Heart left ventricle (tissue), 16 donors: ENCODE measurements at regions not wholly inside any gene's neighbourhood (a gene's known extent, or its start where the extent isn't known, plus 50 kb on each side); places are given as distances from the start of the nearest gene placed in this dataset.

Experiments
- ATAC-seq, 4 donors: fragments of 200-7000 bp; cut with Tn5 transposase; one replicate each; pipeline ENCODE4 v1.9.1; 2020 to 2022; ENCODE audit warnings: moderate library complexity in 4 of 4, mild to moderate bottlenecking in 3 of 4, moderate number of reproducible peaks in 1 of 4
- DNase-seq, 5 donors: peaks; one replicate each; pipeline ENCODE4 v3.0.0-alpha.2; 2020
- H3K27ac ChIP-seq, 12 donors: fragments of 200-600 bp; sonication (generic) in 4 of 12; one replicate each; pipeline versions ENCODE4 v1.5.0 to v1.8.0; 2016 to 2022; ENCODE audit warnings: mild to moderate bottlenecking in 2 of 12
- H3K27me3 ChIP-seq, 9 donors: fragments of 200-600 bp; sonication (generic) in 2 of 9; one replicate each; pipeline versions ENCODE4 v1.5.1 to v1.8.0; 2016 to 2022; ENCODE audit warnings: mild to moderate bottlenecking in 3 of 9
- H3K36me3 ChIP-seq, 9 donors: fragments of 200-600 bp; sonication (generic) in 2 of 9; one replicate each; pipeline versions ENCODE4 v1.5.0 to v1.8.0; 2018 to 2022; ENCODE audit warnings: mild to moderate bottlenecking in 2 of 9
- H3K4me1 ChIP-seq, 12 donors: fragments of 200-600 bp; sonication (generic) in 4 of 12; one replicate each; pipeline versions ENCODE4 v1.5.0 to v1.8.0; 2016 to 2022; ENCODE audit warnings: mild to moderate bottlenecking in 3 of 12
- H3K4me3 ChIP-seq, 12 donors: fragments of 200-600 bp; sonication (generic) in 4 of 12; one replicate each; pipeline versions ENCODE4 v1.5.0 to v1.8.0; 2017 to 2022; ENCODE audit warnings: mild to moderate bottlenecking in 9 of 12, moderate library complexity in 4 of 12
- H3K9me3 ChIP-seq, 12 donors: fragments of 200-600 bp; sonication (generic) in 4 of 12; one replicate each; pipeline versions ENCODE4 v1.5.0 to v1.8.0; 2016 to 2022; ENCODE audit warnings: mild to moderate bottlenecking in 1 of 12
- POLR2A ChIP-seq, 2 donors: fragments of 450-650 bp; IDR thresholded peaks; one replicate each; pipeline ENCODE4 v1.6.1; 2017; ENCODE audit warnings: antibody characterized with exemption in 2 of 2, mild to moderate bottlenecking in 2 of 2, moderate library complexity in 2 of 2
- WGBS, 4 donors: extraction: QIAGEN DNeasy Blood & Tissue Kit in 2 of 4; methylation state at CpG; one replicate each; pipeline versions ENCODE4 v1.1.5 to v1.1.7; 2013 to 2018; 5-methylcytosine and 5-hydroxymethylcytosine counted together
- intact Hi-C, 10 donors: fragments of 100-400 bp; cut with DNase I; formaldehyde crosslinking; loops; one replicate each; pipeline versions ENCODE4 v1.11.1 to v1.14.2; 2022
- TF ChIP-seq, protein P1 (sequence below), 12 donors: fragments of 200-600 bp; sonication (generic) in 4 of 12; IDR thresholded peaks; one replicate each; pipeline versions ENCODE4 v1.5.0 to v1.8.0; 2018 to 2022; ENCODE audit warnings: antibody characterized with exemption in 12 of 12, mild to moderate bottlenecking in 5 of 12
- donor health status: ischemic (EF 13 %, LVEDD 7.1; RV severe dilation, severe dysfunction).
- donor health status: healthy with polysubstance abuse.
- donor health status: DM: no; HTN: yes; CAD: no.
- donor health status: DM: no; HTN: no; CAD: no.
- donor health status: ischemic (EF 25% LVEDD 6.9; RV normal size, moderate dysfunction).
- donor health status: ischemic (EF 25% LVEDD 5.7; RV mildly dilated, moderate dysfunction).
- donor health status: healthy.
- donor health status: DM: yes; HTN: yes; CAD: no.
- donor health status: ischemic (EF 35%, LVEDD 5.7; RV mildly dilated, moderate dysfunction).
- donor health status: nonischemic (EF 11% LVEDD 7.7; RV severe dilation, severe dysfunction).
- donor health status: DM: yes; HTN: yes; CAD: no.
- donor health status: PGD.
- donor health status: ischemic (EF 29% LVEDD 5.4; RV normal size, mild dysfunction).
- donor health status: nonischemic (EF 23%, LVEDD 6.1; RV moderate dilation, normal function).

DNA sequence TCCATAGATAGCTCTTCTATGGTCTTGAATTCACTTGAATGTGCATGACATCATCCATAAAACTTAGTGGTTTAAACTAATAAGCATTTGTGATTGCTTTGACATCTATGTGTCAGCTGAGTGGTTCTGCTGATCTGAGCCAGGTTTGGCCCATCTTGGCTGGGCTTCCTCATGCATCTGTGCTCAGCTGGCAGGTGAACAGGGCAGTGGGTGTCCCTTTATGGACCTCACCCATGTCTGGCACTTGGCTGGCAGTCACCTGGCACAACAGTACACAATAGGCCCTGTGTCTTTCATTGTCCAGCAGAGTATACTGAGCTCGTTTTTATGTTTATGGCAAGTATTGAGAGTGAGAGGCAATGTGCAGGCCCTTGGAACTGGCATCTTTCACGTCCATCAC is 73.7 kb upstream of the CNTN6 start:
- intact Hi-C loops, result no loop called here
- no peak for ATAC-seq

DNA sequence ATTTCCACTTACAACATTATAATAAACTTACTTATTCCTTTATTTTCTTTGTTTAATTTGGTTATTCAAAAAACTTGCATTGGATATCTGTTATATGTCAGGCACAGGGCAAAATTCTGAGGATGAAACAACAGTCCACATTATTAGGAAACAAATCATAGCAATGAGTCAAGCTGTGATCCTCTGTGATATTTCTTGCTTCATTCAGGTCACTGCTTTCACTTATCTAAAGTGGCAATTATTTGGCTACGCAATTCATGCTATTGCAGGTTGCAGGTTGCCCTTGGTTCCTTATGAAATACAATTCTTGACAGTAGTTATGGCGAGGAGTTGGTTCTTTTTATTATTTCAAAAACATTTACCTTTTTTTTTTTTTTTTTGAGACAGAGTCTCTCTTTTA is 66.4 kb upstream of the CNTN6 start:
- WGBS, 4 donors, result 71 to 84% (median 75%) methylated on average over 2 of the region's 2 CpGs
- no peak overlapping the region for H3K27ac ChIP-seq
- no peaks in the 10 kb centered on the region for H3K27me3 ChIP-seq
- no peak overlapping the region for H3K4me3 ChIP-seq
- intact Hi-C loops, result no loop called here
- DNase-seq (no peak), ATAC-seq (no peak)
- no peak for TF ChIP-seq POLR2A (IDR thresholded peaks at IDR 0.05)
- TF ChIP-seq, protein P1, sequence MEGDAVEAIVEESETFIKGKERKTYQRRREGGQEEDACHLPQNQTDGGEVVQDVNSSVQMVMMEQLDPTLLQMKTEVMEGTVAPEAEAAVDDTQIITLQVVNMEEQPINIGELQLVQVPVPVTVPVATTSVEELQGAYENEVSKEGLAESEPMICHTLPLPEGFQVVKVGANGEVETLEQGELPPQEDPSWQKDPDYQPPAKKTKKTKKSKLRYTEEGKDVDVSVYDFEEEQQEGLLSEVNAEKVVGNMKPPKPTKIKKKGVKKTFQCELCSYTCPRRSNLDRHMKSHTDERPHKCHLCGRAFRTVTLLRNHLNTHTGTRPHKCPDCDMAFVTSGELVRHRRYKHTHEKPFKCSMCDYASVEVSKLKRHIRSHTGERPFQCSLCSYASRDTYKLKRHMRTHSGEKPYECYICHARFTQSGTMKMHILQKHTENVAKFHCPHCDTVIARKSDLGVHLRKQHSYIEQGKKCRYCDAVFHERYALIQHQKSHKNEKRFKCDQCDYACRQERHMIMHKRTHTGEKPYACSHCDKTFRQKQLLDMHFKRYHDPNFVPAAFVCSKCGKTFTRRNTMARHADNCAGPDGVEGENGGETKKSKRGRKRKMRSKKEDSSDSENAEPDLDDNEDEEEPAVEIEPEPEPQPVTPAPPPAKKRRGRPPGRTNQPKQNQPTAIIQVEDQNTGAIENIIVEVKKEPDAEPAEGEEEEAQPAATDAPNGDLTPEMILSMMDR (IDR thresholded peaks at IDR 0.05), result no peak
- no peaks in the 10 kb centered on the region for H3K36me3 ChIP-seq
- peaks cover 0 to 5% (median 0%) of the 10 kb centered on the region in 12 donors for H3K9me3 ChIP-seq
- H3K4me1 ChIP-seq, result no peaks in the 10 kb centered on the region

More for the DNA sequence above, 73.7 kb upstream of the CNTN6 start:
- TF ChIP-seq POLR2A (IDR thresholded peaks at IDR 0.05), result no peak
- TF ChIP-seq, protein P1 (IDR thresholded peaks at IDR 0.05), result no peak
- H3K27me3 ChIP-seq, result no peaks in the 10 kb centered on the region
- H3K9me3 ChIP-seq, result no peaks in the 10 kb centered on the region
- no peaks in the 10 kb centered on the region for H3K4me1 ChIP-seq
- WGBS, 4 donors, result 51 to 56% (median 53%) methylated on average over 2 of the region's 2 CpGs
- no peaks in the 10 kb centered on the region for H3K36me3 ChIP-seq
- DNase-seq, result no peak
- no peak overlapping the region for H3K4me3 ChIP-seq
- no peak overlapping the region for H3K27ac ChIP-seq

DNA sequence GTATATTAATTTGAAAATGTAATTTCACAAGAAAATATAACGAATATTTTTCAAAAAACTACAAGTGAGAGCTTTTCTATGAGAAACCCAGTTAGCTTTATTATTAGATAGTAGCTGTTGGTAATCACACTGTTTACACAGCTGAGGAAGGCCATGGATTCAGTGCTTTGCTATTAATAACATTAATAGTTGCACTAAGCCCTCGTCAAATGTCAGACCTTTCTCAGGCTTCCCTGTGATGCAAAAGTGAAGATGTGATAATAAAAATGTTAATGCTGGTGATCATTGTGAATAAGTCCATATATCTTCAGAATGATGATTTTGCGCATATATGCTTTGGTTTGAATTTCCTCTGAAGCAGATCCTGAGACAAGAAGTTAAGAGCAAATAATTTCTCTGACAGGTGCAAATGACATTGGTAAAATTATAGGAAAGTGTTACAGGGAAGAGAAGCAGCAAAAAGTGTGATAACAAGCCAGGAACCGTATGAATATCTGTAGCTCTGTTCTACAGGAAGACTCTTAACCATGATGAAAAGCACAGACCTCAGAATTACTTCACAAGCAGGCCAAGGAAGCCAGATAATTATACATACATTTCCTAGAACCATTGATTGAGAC is 56.5 kb upstream of the CNTN6 start:
- 42 to 58% (median 52%) methylated on average over 4 of the region's 4 CpGs for WGBS, 4 donors
- H3K4me1 ChIP-seq, result no peaks in the 10 kb centered on the region
- H3K27ac ChIP-seq, result no peak overlapping the region
- TF ChIP-seq POLR2A (IDR thresholded peaks at IDR 0.05), result no peak
- TF ChIP-seq, protein P1 (IDR thresholded peaks at IDR 0.05), result no peak
- intact Hi-C loops, result no loop called here
- no peaks in the 10 kb centered on the region for H3K27me3 ChIP-seq
- H3K9me3 ChIP-seq, result peaks cover 0 to 28% (median 6%) of the 10 kb centered on the region in 12 donors
- no peak overlapping the region for H3K4me3 ChIP-seq
- no peak for DNase-seq
- ATAC-seq, result no peak
- no peaks in the 10 kb centered on the region for H3K36me3 ChIP-seq

DNA sequence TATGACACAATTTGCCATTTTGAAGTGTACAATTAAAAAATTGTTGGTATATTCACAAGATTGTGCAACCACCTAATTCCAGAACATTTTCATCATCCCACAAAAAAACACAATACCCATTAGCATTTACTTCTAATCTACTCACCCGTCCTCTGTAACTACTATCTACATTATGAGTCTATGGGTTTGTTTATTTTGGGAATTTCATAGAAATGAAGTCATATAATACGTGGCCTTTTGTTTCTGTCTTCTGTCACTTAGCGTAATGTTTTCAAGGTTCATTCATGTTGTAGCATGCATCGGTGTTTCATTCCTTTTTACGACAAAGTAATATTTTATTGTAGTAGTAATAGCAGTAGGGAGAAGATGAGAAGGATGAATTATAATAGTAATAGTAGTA is 55.2 kb upstream of the CNTN6 start:
- no peaks in the 10 kb centered on the region for H3K27me3 ChIP-seq
- H3K36me3 ChIP-seq, result no peaks in the 10 kb centered on the region
- H3K4me1 ChIP-seq, result no peaks in the 10 kb centered on the region
- 78 to 82% (median 80%) methylated on average over 5 of the region's 5 CpGs for WGBS, 4 donors
- no peak overlapping the region for H3K27ac ChIP-seq
- DNase-seq (no peak), ATAC-seq (no peak)
- intact Hi-C loops, result no loop called here
- H3K4me3 ChIP-seq, result no peak overlapping the region
- peaks cover 0 to 21% (median 4%) of the 10 kb centered on the region in 12 donors for H3K9me3 ChIP-seq
- TF ChIP-seq POLR2A (IDR thresholded peaks at IDR 0.05), result no peak
- TF ChIP-seq, protein P1 (IDR thresholded peaks at IDR 0.05), result no peak
